Cardiac fibroblast (primary cell): ENCODE measurements at regions not wholly inside any gene's neighbourhood (a gene's known extent, or its start where the extent isn't known, plus 50 kb on each side); places are given as distances from the start of the nearest gene placed in this dataset.

Experiments
- DNase-seq, 2 donors: peaks; one replicate each; pipeline versions ENCODE4 v3.0.0 to v3.0.0-alpha.2; 2010; ENCODE audit warnings: low read depth in 2 of 2
- H3K4me3 ChIP-seq, 2 donors: replicated peaks in 1 of 2; 1 replicate in 1 of 2; 2 replicates in 1 of 2; pipeline ENCODE4 v1.5.1; 2011; ENCODE audit warnings: low read depth in 2 of 2, low read length in 2 of 2, mild to moderate bottlenecking in 2 of 2, moderate library complexity in 1 of 2
- CTCF ChIP-seq: IDR thresholded peaks from one replicate; pipeline ENCODE4 v1.5.1; 2011; ENCODE audit warnings: low read depth, mild to moderate bottlenecking, low read length, inconsistent platforms

- H3K4me3 ChIP-seq = no peak overlapping the region
- no peak for TF ChIP-seq CTCF
- no peak for DNase-seq
Measured at GRCh38 chr1:30616759-30617158, 106.6 kb downstream of the MATN1 start.

GRCh38 chr1:30615816-30616590 is 107.4 kb downstream of the MATN1 start:
- H3K4me3 ChIP-seq = no peak overlapping the region
- no peak for DNase-seq
- TF ChIP-seq CTCF = no peak

- TF ChIP-seq CTCF = no peak
- no peak for DNase-seq
- H3K4me3 ChIP-seq = no peak overlapping the region
Measured at GRCh38 chr1:30615076-30615795, 108.1 kb downstream of the MATN1 start.

GRCh38 chr1:30613188-30613587 is 110.2 kb downstream of the MATN1 start:
- no peak overlapping the region for H3K4me3 ChIP-seq
- no peak for TF ChIP-seq CTCF
- no peak for DNase-seq

GRCh38 chr1:30612536-30613065 is 110.8 kb downstream of the MATN1 start:
- no peak for TF ChIP-seq CTCF
- no peak overlapping the region for H3K4me3 ChIP-seq
- DNase-seq = no peak

- no peak for TF ChIP-seq CTCF
- DNase-seq = no peak
- no peak overlapping the region for H3K4me3 ChIP-seq
Measured at GRCh38 chr1:30611741-30612309, 111.6 kb downstream of the MATN1 start.
